Vagina (tissue), 2 donors: ENCODE measurements at regions not wholly inside any gene's neighbourhood (a gene's known extent, or its start where the extent isn't known, plus 50 kb on each side); places are given as distances from the start of the nearest gene placed in this dataset.

Experiments
- POLR2A ChIP-seq, 2 donors: fragments of 450-650 bp; IDR thresholded peaks; one replicate each; pipeline ENCODE4 v1.6.1; 2017; ENCODE audit warnings: antibody characterized with exemption in 2 of 2, mild to moderate bottlenecking in 2 of 2, moderate library complexity in 2 of 2
- POLR2AphosphoS5 ChIP-seq, 2 donors: sonication (generic); formaldehyde crosslinking; IDR thresholded peaks; one replicate each; pipeline ENCODE4 v1.9.0; 2017; ENCODE audit warnings: antibody characterized with exemption in 2 of 2, mild to moderate bottlenecking in 2 of 2, low read depth in 1 of 2; ENCODE audit not compliant: insufficient read depth in 1 of 2
- TF ChIP-seq, protein P1 (sequence below), 3 experiments: fragments of 450-650 bp in 2 of 3; fragments of 200-600 bp in 1 of 3; sonication (generic) in 1 of 3; IDR thresholded peaks; one replicate each; pipeline ENCODE4 v1.5.1; 2017 to 2019; ENCODE audit warnings: antibody characterized with exemption in 3 of 3, mild to moderate bottlenecking in 2 of 3, moderate library complexity in 2 of 3

DNA sequence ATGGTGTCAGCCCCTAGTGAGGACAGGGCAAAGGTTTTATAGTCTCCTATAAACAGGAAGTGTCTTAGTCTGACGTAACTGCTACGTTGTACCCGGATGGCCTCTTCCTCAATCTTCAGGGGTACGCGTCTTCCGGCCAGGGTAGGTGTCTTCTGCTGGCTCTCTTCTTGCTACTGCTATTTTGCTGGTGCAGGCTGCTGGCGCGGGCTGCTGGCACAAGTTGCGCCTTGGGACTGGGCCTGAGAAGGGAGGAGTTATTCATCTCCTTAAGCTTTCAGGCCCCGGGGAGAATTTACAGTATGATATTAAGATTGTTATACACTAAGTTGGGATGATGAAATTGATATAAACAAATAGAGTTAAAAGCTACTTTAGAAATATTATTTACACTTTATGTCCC is 74.4 kb downstream of the HDGFL1 start:
- TF ChIP-seq, protein P1, sequence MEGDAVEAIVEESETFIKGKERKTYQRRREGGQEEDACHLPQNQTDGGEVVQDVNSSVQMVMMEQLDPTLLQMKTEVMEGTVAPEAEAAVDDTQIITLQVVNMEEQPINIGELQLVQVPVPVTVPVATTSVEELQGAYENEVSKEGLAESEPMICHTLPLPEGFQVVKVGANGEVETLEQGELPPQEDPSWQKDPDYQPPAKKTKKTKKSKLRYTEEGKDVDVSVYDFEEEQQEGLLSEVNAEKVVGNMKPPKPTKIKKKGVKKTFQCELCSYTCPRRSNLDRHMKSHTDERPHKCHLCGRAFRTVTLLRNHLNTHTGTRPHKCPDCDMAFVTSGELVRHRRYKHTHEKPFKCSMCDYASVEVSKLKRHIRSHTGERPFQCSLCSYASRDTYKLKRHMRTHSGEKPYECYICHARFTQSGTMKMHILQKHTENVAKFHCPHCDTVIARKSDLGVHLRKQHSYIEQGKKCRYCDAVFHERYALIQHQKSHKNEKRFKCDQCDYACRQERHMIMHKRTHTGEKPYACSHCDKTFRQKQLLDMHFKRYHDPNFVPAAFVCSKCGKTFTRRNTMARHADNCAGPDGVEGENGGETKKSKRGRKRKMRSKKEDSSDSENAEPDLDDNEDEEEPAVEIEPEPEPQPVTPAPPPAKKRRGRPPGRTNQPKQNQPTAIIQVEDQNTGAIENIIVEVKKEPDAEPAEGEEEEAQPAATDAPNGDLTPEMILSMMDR (IDR thresholded peaks at IDR 0.05), result no peak
- TF ChIP-seq POLR2A (IDR thresholded peaks at IDR 0.05) (no peak), POLR2AphosphoS5 (IDR thresholded peaks at IDR 0.05; ENCODE audit: insufficient read depth in 1 of 2, low read depth in 1 of 2) (no peak)
